Kidney glomerular epithelial cell (primary cell): ENCODE measurements at regions not wholly inside any gene's neighbourhood (a gene's known extent, or its start where the extent isn't known, plus 50 kb on each side); places are given as distances from the start of the nearest gene placed in this dataset.

Experiments
- DNase-seq: peaks from one replicate; lab custom pipeline; 2025; lab: John Stamatoyannopoulos, UW

DNA sequence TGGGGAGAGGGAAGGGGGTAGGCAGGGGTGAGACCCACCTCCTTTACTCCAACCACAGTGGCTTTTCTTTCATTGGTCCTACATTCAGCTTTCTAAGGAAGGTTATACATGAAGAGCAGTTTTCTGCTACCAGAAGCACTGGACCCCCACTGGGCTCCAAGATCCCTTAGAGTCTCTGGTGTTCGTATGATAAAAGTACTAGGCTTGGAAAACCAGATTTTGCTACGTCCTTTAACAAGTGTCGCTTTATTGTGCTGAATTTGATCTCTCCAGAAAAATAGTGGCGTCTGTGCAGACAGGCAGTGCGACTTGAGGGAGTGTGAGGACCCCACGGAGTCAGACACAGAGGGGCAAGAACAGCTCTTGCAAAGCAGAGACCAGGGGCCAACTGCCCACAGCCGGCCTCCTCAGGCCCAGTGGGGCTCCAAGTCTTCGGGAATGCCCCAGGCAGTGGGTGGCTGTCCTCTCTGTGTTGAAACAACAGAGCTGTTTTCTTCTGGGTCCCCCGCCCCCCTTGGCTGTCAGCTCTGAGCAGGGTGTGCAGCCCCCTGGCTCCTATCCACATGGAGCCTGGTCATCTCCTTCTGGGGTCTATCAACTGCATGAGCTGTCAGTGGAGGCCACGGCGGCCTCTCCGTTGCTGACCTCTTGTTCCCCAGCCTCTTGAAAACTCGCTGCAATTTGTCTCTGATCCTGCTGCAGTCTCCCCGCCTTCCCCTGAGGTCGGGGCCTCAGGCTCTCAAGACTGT is 333.2 kb downstream of the RPS24 start:
- no peak for DNase-seq

DNA sequence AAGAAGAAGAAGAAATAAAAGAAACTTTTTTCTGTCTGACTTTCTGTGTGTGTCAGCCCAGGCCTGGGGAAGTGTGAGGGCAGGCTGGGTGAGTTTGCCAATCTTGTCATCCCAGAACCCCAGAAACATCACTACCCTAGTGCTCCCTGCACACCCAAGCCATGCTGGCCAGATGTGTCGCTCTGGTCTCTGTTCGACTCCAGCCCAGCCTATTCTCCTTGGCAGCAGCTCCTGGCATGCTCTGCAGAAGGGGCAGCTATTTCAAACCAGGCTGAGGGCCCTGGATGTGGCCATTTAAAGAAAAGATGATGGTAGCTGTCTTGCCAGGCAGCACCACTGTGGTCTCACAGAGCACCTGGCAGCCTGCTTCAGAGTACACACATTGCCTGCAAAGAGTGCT is 334.1 kb downstream of the RPS24 start:
- no peak for DNase-seq

DNA sequence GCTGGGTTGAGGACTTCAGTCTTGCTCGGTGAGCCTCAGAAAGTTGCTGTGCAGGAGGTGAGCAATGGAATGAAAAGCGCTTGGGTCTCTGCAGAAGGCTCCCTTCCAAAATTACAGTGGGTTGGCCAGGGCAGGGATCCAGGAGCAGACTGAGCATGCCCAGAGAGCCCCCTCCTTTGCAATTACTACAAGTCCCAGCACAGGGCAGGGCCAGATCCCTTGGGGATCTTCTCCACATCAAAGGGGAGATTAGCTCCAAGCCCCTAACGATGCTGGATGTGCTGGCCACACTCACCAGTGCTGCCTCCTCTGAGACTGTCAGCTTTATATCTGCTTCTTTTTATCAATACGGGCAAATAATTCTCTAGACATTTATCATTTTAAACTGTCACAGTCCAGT is 337.5 kb downstream of the RPS24 start:
- DNase-seq = no peak

DNA sequence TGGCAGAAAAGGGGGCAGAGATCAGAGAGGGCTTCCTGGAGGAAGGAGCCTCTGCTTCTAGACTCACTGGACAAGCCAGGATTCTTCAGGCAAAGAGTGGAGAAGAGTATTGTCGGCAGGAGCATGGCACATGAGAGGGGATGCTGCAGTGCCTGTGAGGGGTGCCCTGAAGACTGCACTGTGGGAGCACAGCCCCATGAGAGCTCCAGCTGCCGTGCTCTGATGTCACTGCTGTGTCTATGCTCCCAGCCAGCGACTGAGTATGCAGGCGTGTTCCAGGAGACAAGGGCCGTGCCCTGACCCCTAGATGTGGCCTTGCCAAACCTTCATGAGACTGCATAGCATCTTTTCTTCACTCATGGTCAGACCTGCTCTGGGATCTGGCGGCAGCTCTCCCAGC is 339.1 kb downstream of the RPS24 start:
- DNase-seq = no peak

DNA sequence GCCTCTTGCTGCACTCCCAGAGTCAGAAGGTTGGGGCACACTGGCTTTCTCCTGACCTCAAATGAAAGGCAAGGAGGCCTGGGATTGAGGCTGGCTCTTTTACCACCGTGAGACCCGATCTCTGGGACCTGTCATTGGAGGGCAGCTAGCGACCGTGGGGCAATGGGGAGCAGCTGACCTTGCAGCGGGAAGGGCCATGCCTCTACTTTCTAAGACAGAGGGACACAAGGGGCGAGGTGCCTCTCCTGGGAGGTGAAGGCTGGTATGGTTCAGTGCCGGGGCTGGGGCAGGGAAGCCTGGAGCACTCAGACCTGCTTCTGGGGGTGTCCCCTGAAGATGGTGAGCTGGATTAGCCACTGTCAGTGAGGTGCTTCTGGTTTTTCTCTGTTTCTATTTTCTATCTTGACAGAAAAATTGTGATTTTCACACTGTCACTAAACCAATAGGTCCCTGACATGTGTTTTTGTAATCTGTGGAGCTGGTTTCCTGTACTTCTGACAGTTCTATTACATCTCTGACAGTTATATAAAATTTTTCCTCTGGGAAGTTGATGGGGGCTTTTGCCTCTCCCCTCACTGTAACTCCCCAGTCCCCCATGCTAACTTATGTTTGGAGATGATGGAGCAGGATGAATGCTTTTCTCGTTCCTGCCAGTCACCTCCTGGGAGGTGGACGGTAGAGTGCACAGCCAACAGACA is 340.8 kb downstream of the RPS24 start:
- DNase-seq = no peak

DNA sequence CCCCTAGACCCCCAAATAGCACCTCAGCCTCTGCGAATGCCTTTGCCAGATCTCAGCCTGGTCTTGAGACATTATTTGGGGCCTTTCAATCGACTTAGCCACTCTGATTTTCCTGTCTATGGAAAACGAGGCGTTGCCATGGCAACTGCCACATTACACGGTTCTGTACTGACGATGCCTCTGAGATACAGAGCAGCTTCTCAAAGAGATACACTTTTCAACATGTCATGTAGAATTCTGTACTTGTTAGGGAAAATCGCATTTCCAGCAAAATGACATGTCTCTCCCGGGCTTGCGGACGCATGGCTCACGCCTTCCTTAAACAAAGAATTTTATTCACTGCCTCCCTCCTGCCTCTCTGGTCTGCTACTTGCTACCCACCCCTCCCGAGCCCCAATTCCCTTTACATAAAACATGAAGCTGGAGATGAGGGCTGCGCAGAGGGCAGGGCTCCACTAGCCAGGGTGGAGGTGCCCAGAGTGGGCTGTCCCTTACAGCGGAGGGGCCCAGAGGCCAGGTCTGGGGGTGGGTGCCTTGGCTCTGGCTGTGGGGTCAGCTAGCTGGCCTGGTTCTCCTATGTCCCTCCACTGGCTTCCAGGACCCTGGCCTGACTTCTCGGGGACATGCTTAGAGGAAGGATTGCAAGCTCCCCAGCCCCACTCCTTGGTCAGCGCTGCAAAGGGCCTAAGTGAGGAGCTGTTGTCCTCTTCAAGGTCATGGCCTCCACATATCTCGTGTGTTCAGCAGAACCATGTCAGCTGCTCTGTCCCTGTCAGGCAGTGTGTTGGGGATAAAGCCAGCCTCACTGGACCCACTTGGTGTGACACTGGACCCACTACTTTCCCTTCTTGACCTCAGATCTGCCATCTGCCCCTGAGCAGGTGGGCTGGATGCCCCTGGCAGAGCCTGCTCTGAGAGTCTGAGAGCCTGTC is 342.5 kb downstream of the RPS24 start:
- no peak for DNase-seq

DNA sequence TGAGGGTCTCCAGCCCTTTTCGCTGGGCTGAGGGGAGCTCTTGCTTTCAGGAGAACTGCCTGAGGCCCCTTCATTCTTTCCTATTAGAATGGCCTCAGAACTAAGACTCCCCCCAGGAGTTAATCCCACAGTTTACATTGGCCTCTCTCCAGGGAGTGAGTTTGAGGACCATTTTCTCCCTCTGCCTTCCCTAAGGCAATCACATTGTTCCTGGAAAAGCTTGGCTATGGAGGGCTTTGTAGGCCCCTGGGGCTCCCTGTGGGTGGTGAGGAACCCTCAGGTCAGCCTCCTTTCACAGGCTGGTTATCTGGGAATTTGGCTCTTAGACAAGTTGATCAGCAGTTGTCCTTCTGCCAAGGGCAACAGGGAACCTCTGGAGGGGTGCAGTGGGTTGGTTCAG is 343.7 kb downstream of the RPS24 start:
- no peak for DNase-seq

DNA sequence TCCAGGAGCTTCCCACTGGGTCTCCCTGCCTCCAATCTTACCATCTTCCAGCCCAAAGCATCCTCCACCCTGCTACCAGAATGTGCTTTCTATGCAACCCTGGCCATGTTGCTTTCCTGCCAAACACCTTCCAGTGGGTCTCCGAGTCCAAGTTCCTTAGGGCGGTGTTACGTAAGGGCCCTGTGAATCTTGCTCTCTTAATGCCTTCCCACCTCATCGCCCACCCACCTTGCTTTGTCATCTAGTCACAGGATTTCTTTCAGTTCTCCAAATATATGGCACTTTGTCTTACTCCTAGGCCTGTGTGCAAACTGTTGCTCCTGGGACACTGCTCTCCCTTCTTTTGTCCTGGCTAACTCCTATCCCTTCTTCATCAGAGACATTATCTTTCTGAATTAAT is 344.5 kb downstream of the RPS24 start:
- no peak for DNase-seq

DNA sequence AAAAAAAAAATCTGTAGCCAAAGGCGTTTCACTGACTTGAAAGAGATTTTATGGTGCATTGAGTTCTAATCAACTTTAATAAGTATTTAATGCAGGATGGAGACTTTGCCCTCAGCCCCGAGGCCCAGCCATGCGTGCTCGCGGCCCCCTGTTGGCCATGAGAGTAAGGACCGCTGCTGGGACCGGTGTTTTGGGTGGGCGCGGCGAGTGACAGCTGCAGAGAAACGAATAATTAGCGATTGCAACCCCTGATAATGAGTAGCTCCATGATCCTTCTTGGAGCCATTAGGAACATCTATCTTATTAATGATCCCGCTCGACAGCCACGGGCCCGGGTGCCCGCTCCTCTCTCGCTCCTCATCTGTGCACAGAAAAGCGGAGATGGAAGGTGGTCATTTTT is 347.4 kb downstream of the RPS24 start:
- DNase-seq = no peak

DNA sequence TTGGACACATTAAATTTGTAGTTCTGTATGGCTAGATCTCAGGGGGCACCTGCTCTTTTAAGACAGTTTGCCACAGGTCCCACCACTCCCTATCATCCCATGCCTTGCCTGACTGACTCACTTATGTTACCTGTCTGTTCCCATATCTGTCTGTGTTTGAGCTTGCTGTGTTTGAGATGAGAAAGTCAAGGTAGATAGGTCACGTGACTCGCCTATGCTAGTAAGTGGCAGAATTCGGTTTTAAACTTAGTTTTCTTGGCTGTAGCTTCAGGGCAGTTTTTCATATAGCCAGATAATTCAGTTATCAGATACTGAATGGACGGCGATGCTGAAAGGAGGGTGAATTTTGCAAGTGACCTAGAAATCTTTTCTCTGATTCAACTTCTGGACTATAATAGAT is 348.4 kb downstream of the RPS24 start:
- no peak for DNase-seq

DNA sequence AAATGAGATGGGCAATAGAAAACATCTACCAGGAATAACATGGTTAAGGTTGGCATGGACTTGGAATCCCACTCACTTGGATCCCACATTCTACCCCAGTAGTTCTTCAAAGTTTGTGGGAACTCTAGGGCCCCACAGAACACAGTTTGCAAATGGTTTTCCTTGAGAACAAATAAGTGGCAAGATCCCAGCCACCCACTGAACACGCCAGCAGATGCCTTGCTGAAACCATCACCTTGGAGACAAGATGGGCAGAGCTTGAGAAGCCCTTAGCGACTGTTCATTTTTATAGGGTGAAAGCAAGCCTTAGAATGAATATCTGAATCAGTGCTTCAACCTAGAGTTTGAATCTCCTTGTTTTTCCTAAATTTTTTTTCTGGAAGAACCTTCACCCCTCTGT is 349.1 kb downstream of the RPS24 start:
- DNase-seq = no peak

DNA sequence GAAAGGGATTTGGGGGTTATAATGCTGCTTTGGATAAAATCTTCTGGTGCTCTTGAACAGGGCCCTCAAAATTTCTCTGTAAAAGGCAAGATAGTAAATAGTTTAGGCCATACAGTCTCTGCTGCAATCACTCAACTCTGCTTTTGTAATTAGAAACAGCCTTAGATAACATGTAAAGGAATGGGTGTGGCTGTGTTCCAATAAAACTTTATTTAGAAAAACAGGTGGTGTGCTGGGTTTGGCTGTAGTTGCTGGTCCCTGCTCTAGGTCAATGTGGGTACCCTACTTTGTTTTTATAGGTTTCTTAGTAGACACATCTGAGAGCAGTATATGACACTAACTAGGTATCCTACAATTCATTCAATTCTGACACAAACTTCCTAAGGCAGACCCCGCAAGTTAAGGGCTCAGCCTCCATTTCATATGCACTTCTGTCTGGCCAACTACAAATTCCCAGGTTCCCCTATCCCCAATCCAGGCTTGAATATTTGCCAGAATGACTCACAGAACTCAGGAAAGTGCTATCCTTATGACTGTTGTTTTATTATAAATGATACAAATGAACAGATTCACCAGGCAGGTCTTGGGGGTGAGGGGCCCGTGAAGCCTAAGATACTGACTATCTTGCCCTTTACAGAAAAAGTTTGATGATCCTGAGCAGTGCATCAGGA is 349.9 kb downstream of the RPS24 start:
- no peak for DNase-seq

DNA sequence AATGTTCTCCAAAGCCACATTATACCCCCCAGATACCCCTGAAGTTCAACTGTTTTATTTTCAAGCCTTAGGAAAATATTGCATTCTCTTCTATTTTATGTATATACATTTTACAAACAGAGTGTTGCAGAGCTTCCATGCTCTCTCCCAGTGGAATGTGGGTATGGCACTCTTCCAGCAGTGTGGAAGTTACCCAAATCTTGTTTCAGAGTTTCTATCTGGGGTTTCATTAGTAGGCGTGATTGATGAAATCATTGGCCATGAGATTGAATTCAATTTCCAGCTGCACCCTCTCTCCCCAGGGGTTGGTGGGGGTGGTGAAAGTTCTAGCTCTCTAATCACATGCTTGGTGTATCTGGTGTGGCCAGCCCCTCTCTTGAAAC is 350.4 kb downstream of the RPS24 start:
- no peak for DNase-seq

DNA sequence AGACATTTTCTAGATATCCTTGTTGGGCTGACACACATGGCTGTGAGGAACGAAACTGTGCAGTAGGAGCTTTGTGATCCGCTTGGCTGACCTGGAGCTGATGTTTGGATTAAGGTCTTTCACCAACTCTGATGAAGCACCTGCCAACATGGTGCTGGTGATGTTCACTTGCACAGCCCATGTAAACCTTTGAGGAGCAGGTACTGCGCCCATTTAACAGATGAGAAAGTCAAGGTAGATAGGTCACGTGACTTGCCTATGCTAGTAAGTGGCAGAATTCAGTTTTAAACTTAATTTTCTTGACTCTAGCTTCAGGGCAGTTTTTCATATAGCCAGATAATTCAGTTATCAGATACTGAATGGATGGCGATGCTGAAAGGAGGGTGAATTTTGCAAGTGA is 351.9 kb downstream of the RPS24 start:
- DNase-seq = no peak

DNA sequence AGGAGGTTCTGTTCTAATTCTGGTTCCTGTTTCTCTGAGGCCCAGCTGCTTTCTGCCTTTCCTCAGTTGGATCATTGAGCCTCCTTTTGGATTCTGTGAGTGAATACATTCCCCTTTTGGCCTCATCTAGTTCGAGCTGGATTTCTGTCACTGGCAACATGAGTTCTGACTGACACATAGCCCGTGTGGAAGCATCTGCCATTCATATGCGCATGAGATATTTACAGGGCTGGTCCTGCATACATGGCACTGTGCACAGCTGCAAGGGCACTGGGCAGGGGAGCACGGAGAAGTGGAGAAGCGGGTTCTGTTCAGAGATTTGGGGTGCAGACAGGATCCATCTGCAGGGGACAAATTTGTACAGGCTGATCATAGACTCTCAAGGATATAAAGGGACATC is 352.8 kb downstream of the RPS24 start:
- DNase-seq = no peak

DNA sequence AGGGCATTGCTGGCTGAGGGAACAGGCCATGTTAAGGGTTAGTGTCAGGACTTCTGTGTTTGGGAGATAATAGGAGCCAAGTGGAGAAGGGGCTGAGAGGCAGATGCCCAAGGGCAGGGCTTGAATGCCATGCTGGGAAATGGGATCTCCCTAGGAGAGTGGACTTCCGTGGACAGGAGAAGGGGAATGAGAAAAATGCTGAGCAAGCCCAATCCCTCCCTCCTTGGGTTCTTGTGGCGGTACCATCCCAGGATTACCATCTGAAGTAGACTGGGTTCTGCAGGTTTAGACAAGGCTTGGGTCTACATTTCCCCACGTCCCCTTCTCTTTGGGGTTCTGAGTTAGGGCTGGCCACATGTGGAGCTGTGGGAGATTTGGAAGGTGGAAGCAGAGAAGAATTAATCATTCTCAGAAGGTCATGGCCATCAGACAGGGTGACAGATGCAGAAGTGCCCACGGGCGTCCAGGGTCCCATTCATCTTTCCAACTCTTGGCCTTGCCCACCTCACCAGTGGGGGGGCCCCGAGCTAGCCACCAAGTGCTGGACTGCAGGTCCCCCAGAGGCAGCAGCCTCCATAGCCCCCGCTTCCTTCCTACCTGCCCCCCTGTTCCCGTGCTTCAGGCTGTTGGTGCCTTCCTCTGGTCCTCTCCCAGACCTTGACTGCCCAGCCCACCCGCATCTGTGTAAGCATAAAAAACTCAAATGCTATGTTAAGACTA is 354.8 kb downstream of the RPS24 start:
- DNase-seq = no peak

DNA sequence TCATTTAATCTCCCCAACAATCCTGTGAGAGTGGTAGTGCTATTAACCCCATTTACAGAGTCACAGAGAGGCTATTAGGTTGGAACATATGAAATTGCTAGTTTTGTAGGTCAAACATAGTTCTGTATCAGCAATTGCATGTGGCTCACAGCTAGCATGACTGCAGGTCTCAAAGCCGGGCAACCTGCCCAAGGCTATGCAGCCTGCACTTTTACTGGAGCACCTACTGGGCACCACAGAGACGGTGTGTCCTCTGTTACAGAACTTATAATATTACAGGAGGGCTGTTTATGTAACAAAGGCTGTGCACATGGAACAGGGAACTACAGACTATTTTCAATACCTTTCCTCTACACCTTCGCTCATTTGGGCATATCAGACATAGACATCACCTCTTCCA is 355.8 kb downstream of the RPS24 start:
- no peak for DNase-seq

DNA sequence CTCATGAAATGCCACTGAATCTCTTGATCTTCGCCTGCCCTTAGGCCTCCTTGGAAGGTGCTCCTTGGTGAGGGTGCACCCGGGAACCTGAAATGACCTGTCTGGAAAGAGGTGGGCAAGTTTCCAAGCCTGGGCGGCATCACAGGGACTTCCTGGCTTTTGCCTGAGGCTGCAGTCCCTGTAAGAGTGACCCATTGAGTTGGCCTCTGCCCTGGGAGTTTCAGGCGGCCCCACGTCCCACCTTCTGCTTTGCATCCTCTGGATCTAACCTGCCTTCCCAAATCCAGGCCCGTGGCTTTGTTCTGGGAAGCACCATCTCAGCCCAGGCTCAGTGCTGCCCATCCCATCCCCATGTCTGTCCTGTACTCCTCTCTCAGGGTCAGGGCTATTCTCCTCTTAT is 356.4 kb downstream of the RPS24 start:
- DNase-seq = no peak

DNA sequence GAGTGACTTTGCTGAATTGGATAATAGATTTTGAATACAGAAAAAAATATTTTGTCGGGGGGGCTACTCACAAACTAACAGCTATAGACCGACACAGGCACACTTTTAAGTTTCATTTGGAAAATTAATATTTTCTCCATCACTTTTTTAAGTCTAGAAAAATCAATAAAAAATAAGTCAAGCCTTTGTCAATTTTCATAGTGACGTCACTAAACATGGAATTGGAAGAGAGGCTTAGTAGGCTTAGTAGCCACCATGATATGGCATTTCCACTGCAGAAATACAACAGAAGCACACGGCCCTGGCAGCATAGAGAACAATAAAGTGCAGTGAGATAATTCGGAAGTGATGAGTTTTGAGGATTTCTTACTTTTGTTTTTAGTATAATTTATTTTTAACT is 357.2 kb downstream of the RPS24 start:
- DNase-seq = no peak

DNA sequence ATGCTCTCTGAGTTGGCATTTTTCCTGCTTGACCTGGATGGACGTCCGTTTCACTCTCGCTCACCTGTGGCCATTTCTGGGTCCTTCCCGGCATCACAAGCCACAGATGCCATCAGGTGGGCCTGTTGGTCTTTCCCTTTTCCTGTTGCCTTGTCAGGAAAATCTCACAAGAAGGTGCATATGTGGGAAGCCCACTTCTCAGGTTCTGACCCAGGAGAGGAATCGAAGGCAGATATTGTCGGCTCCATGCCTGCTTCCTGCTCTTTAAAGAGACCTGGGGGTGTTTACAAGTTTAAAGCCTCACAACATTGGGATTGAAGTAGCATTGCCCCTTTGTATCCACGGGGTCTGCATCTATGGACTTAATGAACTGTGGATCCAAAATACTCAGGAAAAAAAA is 357.9 kb downstream of the RPS24 start:
- no peak for DNase-seq

DNA sequence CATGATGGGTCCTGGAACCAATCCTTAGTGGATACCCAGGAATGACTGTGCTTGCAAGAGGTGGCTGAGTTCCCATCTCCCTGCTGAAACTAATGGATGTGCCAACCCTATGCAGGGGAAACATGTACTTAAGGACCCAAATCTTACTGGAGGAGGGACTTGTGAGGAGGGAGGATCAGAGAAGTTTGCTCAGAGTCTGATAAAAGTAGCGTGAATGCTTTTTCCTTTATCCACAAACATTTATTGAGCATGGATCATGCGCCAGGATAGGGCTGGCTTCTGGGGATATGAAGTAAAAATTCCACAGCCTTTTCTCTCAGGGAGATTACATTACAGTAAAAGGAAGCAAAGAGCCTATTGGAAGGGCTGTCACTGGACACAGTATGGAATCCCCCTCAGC is 358.5 kb downstream of the RPS24 start:
- DNase-seq = no peak

DNA sequence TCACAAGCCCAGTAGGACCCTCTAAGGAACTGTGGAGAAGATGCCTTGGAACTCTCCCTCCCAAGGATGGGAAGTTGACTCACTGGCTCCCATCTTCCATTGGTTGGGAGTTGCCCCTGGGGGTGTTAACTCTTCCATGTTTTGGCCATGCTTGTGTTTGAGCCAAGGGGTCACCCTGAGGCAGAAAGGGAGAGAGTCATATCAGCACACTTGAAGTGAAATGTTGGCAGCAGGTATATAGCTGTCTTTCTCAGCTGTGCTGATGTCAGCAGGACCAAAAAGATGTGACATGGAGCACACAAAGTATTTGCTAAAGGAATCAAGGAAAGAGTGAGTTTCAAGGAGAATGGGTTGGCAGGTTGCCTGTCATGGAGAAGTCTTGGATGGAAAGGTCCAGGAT is 359.4 kb downstream of the RPS24 start:
- no peak for DNase-seq
